ENCODE measurements at regions not wholly inside any gene's neighbourhood (a gene's known extent, or its start where the extent isn't known, plus 50 kb on each side); places are given as distances from the start of the nearest gene placed in this dataset.

- no peak overlapping the region for H4K91ac ChIP-seq (replicated peaks; ENCODE audit: insufficient read length, low read length)
- no peaks in the 10 kb centered on the region for H3K23me2 ChIP-seq (ENCODE audit: low read depth, low read length)
- no peak overlapping the region for H3K4ac ChIP-seq (replicated peaks; ENCODE audit: insufficient read length, low read depth, low read length)
- H2BK20ac ChIP-seq (ENCODE audit: low read length) = no peak overlapping the region
- no peaks in the 10 kb centered on the region for H3K36me3 ChIP-seq (ENCODE audit: control insufficient read depth in 2 of 4, insufficient read depth in 4 of 4, low read length in 3 of 4)
- no peak overlapping the region for H3K56ac ChIP-seq (replicated peaks; ENCODE audit: insufficient read length, low read depth, low read length)
- H4K5ac ChIP-seq (ENCODE audit: insufficient read length, low read depth, low read length) = no peak overlapping the region
- no peak overlapping the region for H3K4me3 ChIP-seq (ENCODE audit: extremely low read depth in 1 of 4, insufficient read depth in 2 of 4, low read depth in 3 of 4, low read length in 4 of 4)
- no peak overlapping the region for H2AK5ac ChIP-seq (ENCODE audit: low read depth, low read length)
- ChIA-PET CTCF (ENCODE audit: partially characterized antibody) (no interaction called here), POLR2A (ENCODE audit: partially characterized antibody) (no interaction called here)
- no peaks in the 10 kb centered on the region for H3K9me3 ChIP-seq (ENCODE audit: insufficient read depth in 2 of 2, low read depth in 1 of 2, low read length in 1 of 2)
- no peak overlapping the region for H2AFZ ChIP-seq (ENCODE audit: low read length)
- H3K27ac ChIP-seq (ENCODE audit: low read depth, low read length) = no peak overlapping the region
- H3K23ac ChIP-seq (ENCODE audit: insufficient read length) = no peak overlapping the region
- H2BK12ac ChIP-seq (ENCODE audit: low read depth, low read length) = no peak overlapping the region
- DNase-seq (ENCODE audit: low read depth in 1 of 2, low spot score in 2 of 2) (no peak), FAIRE-seq (no peak)
- no peaks in the 10 kb centered on the region for H3K79me1 ChIP-seq (ENCODE audit: low read depth, low read length)
- H4K8ac ChIP-seq (ENCODE audit: extremely low read depth, insufficient read depth, low read length) = no peak overlapping the region
- no peak overlapping the region for H3K14ac ChIP-seq (ENCODE audit: insufficient read length)
- H4K20me1 ChIP-seq (replicated peaks in 1 of 2; ENCODE audit: control insufficient read depth in 1 of 2, insufficient read depth in 2 of 2, low read length in 2 of 2) = no peaks in the 10 kb centered on the region
- no peaks in the 10 kb centered on the region for H3K27me3 ChIP-seq (replicated peaks in 1 of 4; ENCODE audit: control insufficient read depth in 3 of 4, extremely low read depth in 1 of 4, insufficient read depth in 3 of 4, low read length in 3 of 4)
- H3K18ac ChIP-seq (ENCODE audit: extremely low read depth, low read length) = no peak overlapping the region
- H3K4me1 ChIP-seq (replicated peaks in 1 of 4; ENCODE audit: control insufficient read depth in 3 of 4, insufficient read depth in 4 of 4, low read length in 3 of 4) = no peaks in the 10 kb centered on the region
- no peaks in the 10 kb centered on the region for H3K79me2 ChIP-seq (ENCODE audit: control insufficient read depth in 1 of 2, insufficient read depth in 2 of 2, low read length in 2 of 2)
- no peak overlapping the region for H2BK15ac ChIP-seq (ENCODE audit: low read length)
- TF ChIP-seq ATF2 (IDR thresholded peaks at IDR 0.05; ENCODE audit: low read length) (no peak), SUZ12 (IDR thresholded peaks at IDR 0.05; ENCODE audit: low read length) (no peak), MAX (IDR thresholded peaks at IDR 0.05) (no peak), CREB1 (IDR thresholded peaks at IDR 0.05) (no peak), BACH1 (IDR thresholded peaks at IDR 0.05; ENCODE audit: low read length) (no peak), SAP30 (IDR thresholded peaks at IDR 0.05; ENCODE audit: insufficient read depth, insufficient replicate concordance, low read length) (no peak), GABPA (IDR thresholded peaks at IDR 0.05; ENCODE audit: borderline replicate concordance, insufficient read depth, low read length) (no peak), MAFK (IDR thresholded peaks at IDR 0.05; ENCODE audit: low read depth, low read length) (no peak), KDM1A (IDR thresholded peaks at IDR 0.05; ENCODE audit: borderline replicate concordance, low read length) (no peak), TAF1 (IDR thresholded peaks at IDR 0.05; ENCODE audit: low read depth, low read length) (no peak), NRF1 (IDR thresholded peaks at IDR 0.05; ENCODE audit: low read depth, low read length) (no peak), SP4 (IDR thresholded peaks at IDR 0.05; ENCODE audit: low read length) (no peak), CEBPB (IDR thresholded peaks at IDR 0.05; ENCODE audit: low read depth, low read length) (no peak), YY1 (IDR thresholded peaks at IDR 0.05; ENCODE audit: low read depth, low read length) (no peak), PHF8 (conservative IDR thresholded peaks at IDR 0.05; ENCODE audit: low read depth, low read length) (no peak), SP1 (IDR thresholded peaks at IDR 0.05; ENCODE audit: low read depth, low read length) (no peak)
- no peak overlapping the region for H2BK5ac ChIP-seq (ENCODE audit: low read depth, low read length)
- H3K4me2 ChIP-seq (ENCODE audit: insufficient read depth in 1 of 2, low read depth in 2 of 2, low read length in 2 of 2) = no peak overlapping the region
- no peak overlapping the region for H2BK120ac ChIP-seq (replicated peaks; ENCODE audit: low read depth, low read length)
- H3K9ac ChIP-seq (replicated peaks in 1 of 4; ENCODE audit: extremely low read depth in 1 of 4, low read depth in 3 of 4, low read length in 3 of 4) = no peak overlapping the region
Measured at GRCh38 chr12:114911196-114911595, 227.2 kb upstream of the TBX3 start.

All from H1 (cell line).